ENCODE measurements at regions not wholly inside any gene's neighbourhood (a gene's known extent, or its start where the extent isn't known, plus 50 kb on each side); places are given as distances from the start of the nearest gene placed in this dataset.

DNA sequence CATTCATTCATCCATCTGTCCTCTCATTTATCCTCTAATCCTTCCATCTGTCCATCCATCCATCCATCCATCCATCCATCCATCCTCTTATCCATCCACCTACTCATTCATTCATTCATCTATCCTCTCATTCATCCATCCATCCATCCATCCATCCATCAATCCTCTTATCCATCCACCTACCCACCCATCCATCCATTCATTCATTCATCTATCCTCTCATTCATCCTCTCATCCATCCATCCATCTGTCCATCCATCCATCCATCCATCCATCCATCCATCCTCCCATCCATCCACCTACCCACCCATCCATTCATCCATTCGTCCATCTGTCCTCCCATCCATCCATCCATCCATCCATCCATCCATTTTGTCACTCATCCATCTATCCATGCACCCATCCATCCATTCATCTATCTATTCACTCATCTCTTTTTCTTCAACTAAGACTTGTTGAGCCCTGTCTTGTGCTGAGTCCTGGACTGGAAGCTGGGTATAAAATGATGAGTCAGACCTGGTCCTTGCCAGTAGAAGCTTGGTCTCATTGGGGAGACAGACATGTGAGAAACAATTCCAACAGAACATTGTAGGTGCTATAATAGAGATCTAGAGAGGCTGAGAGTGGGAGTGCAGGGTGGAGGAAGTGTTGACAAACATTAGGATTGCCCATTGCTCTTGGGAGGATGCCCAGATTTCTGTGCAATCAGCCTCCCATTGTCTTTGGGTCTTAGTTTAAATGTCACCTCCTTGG lies 55.0 kb upstream of the IER5L start:
- FAIRE-seq (no peak), DNase-seq (ENCODE audit: low read depth) (no peak)
- Histone ChIP-seq H3K4me3 (ENCODE audit: low read depth, low read length) (no peak overlapping the region), H3K36me3 (ENCODE audit: control insufficient read depth, insufficient read depth, low read length) (no peaks in the 10 kb centered on the region), H3K27me3 (ENCODE audit: control insufficient read depth, insufficient read depth, low read length) (no peaks in the 10 kb centered on the region)
- TF ChIP-seq, protein P1, sequence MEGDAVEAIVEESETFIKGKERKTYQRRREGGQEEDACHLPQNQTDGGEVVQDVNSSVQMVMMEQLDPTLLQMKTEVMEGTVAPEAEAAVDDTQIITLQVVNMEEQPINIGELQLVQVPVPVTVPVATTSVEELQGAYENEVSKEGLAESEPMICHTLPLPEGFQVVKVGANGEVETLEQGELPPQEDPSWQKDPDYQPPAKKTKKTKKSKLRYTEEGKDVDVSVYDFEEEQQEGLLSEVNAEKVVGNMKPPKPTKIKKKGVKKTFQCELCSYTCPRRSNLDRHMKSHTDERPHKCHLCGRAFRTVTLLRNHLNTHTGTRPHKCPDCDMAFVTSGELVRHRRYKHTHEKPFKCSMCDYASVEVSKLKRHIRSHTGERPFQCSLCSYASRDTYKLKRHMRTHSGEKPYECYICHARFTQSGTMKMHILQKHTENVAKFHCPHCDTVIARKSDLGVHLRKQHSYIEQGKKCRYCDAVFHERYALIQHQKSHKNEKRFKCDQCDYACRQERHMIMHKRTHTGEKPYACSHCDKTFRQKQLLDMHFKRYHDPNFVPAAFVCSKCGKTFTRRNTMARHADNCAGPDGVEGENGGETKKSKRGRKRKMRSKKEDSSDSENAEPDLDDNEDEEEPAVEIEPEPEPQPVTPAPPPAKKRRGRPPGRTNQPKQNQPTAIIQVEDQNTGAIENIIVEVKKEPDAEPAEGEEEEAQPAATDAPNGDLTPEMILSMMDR (IDR thresholded peaks at IDR 0.05; ENCODE audit: insufficient read depth, low read length, severe bottlenecking) = no peak

DNA sequence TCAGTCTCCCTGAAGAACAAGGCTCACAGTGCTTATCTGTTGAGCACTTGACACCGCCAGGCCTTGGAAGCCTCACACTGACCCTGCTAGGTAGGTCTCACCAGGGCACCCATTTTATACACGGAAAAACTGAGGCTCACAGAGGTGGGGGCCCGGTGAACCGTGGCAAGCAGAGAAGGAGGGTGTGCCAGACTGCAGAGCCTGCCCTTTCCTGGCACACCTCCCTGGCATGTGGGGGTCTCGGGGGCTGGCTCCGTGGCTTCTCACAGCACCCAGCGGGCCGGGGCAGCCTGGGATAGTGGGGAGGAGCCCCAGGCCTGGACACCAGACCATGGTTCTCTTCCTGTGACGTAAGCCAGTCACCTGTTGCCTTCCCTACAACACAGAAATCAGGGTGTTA lies 53.7 kb upstream of the IER5L start:
- no peak for FAIRE-seq
- TF ChIP-seq, protein P1 (IDR thresholded peaks at IDR 0.05; ENCODE audit: insufficient read depth, low read length, severe bottlenecking) = no peak
- Histone ChIP-seq H3K36me3 (ENCODE audit: control insufficient read depth, insufficient read depth, low read length) (no peaks in the 10 kb centered on the region), H3K27me3 (ENCODE audit: control insufficient read depth, insufficient read depth, low read length) (no peaks in the 10 kb centered on the region), H3K4me3 (ENCODE audit: low read depth, low read length) (no peak overlapping the region)
- no peak for DNase-seq (ENCODE audit: low read depth)

DNA sequence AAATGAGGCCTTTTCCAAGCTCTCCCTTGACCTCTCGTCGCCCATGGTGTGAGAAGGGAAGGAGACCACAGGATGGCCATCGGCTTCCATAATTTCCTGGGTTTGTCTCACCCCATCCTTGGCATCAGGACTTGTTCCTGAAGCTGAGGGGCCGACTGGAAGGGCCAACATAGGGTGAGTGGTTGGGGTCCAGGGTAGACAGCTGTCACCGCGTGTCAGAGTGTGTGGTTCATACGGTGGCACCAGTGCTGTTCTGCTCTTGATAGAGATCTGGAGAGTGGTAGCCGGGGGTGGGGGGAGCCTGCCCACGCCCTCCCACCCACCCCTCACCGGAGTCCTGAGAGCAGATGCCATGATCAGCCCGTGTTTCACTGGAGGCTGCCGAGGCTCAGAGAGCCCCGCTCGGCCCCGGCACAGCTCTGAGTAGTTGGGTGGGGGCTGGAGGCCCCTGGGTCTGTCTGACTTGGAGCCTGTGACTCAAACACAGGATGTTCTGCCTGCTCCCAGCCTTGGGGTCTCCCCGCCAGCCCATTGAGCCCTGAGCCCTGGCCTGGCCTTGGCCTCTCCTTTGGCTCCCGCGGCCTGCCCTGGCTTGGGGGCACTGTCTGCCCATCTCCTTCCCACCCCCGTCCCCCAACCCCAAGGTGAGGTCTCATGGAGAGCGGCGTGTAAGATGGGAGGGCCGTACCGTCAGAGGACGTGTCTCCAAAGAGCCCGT lies 53.1 kb upstream of the IER5L start:
- TF ChIP-seq, protein P1 (IDR thresholded peaks at IDR 0.05; ENCODE audit: insufficient read depth, low read length, severe bottlenecking) = no peak

DNA sequence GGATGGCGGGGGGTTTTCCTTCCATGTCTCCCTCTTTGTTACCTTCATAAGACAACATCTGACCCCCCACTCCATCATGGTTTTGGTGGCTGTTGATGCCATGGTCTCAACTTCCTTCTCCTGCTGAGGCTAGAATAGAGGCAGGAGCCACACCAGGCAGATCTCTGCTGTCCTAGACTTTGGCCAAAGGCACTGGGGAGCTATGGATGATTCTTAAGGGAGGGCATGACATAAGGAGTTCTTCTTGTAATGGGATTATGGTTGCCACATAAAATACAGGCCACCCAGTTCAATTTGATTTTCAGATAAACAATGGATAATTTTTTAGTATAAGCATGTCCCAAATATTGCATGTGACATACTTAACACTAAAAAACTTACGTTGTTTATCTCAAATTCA lies 52.2 kb upstream of the IER5L start:
- no peak for DNase-seq (ENCODE audit: low read depth)
- TF ChIP-seq, protein P1 (IDR thresholded peaks at IDR 0.05; ENCODE audit: insufficient read depth, low read length, severe bottlenecking) = no peak
- H3K27me3 ChIP-seq (ENCODE audit: control insufficient read depth, insufficient read depth, low read length) = no peaks in the 10 kb centered on the region
- no peak overlapping the region for H3K4me3 ChIP-seq (ENCODE audit: low read depth, low read length)
- H3K36me3 ChIP-seq (ENCODE audit: control insufficient read depth, insufficient read depth, low read length) = no peaks in the 10 kb centered on the region
- FAIRE-seq = no peak

More for the DNA sequence above, 53.1 kb upstream of the IER5L start:
- FAIRE-seq (no peak), DNase-seq (ENCODE audit: low read depth) (no peak)
- no peak overlapping the region for H3K4me3 ChIP-seq (ENCODE audit: low read depth, low read length)
- no peaks in the 10 kb centered on the region for H3K36me3 ChIP-seq (ENCODE audit: control insufficient read depth, insufficient read depth, low read length)
- H3K27me3 ChIP-seq (ENCODE audit: control insufficient read depth, insufficient read depth, low read length) = no peaks in the 10 kb centered on the region
